Lower lobe of right lung (tissue), 2 donors: ENCODE measurements at regions not wholly inside any gene's neighbourhood (a gene's known extent, or its start where the extent isn't known, plus 50 kb on each side); places are given as distances from the start of the nearest gene placed in this dataset.
"Not testable (repeated sequence)": the region's sequence is repeated elsewhere in the genome, so short reads cannot be mapped to it uniquely, and the experiment has no call there.

ENCODE experiments used
- ATAC-seq, 2 donors: fragments of 200-7000 bp; cut with Tn5 transposase; one replicate each; pipeline ENCODE4 v1.9.1; 2020 to 2022; ENCODE audit warnings: mild to moderate bottlenecking in 2 of 2, moderate library complexity in 2 of 2
- DNase-seq: peaks from one replicate; pipeline ENCODE4 v3.0.0-alpha.2; 2020
- H3K27ac ChIP-seq: fragments of 200-600 bp; one replicate; pipeline ENCODE4 v1.8.0; 2022
- H3K27me3 ChIP-seq: fragments of 200-600 bp; one replicate; pipeline ENCODE4 v1.8.0; 2022; ENCODE audit warnings: low read depth
- H3K36me3 ChIP-seq: fragments of 200-600 bp; one replicate; pipeline ENCODE4 v1.8.0; 2022; ENCODE audit warnings: mild to moderate bottlenecking
- H3K4me1 ChIP-seq: fragments of 200-600 bp; one replicate; pipeline ENCODE4 v1.8.0; 2022
- H3K4me3 ChIP-seq: fragments of 200-600 bp; one replicate; pipeline ENCODE4 v1.8.0; 2022; ENCODE audit warnings: mild to moderate bottlenecking
- H3K9me3 ChIP-seq: fragments of 200-600 bp; one replicate; pipeline ENCODE4 v1.8.0; 2022
- intact Hi-C: fragments of 100-400 bp; cut with DNase I; formaldehyde crosslinking; loops from one replicate; pipeline ENCODE4 v1.11.0; 2022
- TF ChIP-seq, protein P1 (sequence below): fragments of 200-600 bp; IDR thresholded peaks from one replicate; pipeline ENCODE4 v1.8.0; 2022; ENCODE audit warnings: antibody characterized with exemption, mild to moderate bottlenecking
- donor health status: DM: no; HTN: yes; CAD: no; lungs with severe emphysema.

DNA sequence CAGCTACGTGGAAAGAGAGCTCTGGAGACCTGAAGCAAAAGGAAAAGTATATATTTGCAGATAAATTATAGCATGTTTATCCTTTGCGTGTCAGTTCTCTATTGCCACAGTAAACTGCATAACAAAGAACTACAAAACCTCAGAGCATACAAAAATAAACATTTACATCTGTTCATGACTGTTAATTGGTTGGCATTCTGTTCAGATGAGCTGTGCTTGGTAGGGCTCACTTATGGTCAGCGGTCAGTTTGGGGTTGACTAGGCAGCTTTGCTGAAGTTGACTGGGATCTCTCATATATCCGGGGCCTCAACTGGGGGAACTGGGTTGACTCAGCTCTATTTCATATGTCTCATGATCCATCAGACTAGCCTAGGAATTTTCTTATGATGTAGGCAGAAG lies 257.7 kb downstream of the TLE1 start:
- TF ChIP-seq, protein P1, sequence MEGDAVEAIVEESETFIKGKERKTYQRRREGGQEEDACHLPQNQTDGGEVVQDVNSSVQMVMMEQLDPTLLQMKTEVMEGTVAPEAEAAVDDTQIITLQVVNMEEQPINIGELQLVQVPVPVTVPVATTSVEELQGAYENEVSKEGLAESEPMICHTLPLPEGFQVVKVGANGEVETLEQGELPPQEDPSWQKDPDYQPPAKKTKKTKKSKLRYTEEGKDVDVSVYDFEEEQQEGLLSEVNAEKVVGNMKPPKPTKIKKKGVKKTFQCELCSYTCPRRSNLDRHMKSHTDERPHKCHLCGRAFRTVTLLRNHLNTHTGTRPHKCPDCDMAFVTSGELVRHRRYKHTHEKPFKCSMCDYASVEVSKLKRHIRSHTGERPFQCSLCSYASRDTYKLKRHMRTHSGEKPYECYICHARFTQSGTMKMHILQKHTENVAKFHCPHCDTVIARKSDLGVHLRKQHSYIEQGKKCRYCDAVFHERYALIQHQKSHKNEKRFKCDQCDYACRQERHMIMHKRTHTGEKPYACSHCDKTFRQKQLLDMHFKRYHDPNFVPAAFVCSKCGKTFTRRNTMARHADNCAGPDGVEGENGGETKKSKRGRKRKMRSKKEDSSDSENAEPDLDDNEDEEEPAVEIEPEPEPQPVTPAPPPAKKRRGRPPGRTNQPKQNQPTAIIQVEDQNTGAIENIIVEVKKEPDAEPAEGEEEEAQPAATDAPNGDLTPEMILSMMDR, result no peak
- Histone ChIP-seq H3K27ac (no peak overlapping the region), H3K36me3 (no peaks in the 10 kb centered on the region), H3K9me3 (peaks cover 17% of the 10 kb centered on the region), H3K27me3 (no peaks in the 10 kb centered on the region), H3K4me1 (peaks cover 5% of the 10 kb centered on the region), H3K4me3 (no peak overlapping the region)
- ATAC-seq (no peak), DNase-seq (no peak)
- intact Hi-C loops, result no loop called here

DNA sequence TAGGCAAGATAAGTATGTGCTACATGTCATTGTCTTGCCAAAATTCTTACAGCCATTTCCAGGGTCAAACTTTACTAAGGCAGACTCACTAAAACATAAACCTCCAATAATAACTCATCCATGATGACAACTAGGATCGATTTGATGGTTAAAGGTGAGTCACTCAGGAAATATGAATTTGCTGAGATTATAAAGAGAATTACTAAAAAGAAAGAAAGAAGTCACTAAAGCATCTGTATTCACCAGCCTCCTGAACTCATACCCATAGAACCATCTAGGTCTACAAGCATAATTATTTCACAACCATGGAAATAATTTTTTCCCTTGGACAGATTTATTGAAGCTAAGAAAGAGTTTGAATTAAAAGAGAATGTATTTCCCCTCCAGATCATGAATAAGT lies 258.6 kb downstream of the TLE1 start:
- no peak for ATAC-seq
- intact Hi-C loops, result no loop called here
- H3K4me1 ChIP-seq, result peaks cover 5% of the 10 kb centered on the region
- TF ChIP-seq, protein P1, result no peak
- no peak overlapping the region for H3K4me3 ChIP-seq
- H3K27ac ChIP-seq, result no peak overlapping the region
- DNase-seq, result no peak
- H3K27me3 ChIP-seq, result no peaks in the 10 kb centered on the region
- H3K9me3 ChIP-seq, result peaks cover 19% of the 10 kb centered on the region
- H3K36me3 ChIP-seq, result no peaks in the 10 kb centered on the region

DNA sequence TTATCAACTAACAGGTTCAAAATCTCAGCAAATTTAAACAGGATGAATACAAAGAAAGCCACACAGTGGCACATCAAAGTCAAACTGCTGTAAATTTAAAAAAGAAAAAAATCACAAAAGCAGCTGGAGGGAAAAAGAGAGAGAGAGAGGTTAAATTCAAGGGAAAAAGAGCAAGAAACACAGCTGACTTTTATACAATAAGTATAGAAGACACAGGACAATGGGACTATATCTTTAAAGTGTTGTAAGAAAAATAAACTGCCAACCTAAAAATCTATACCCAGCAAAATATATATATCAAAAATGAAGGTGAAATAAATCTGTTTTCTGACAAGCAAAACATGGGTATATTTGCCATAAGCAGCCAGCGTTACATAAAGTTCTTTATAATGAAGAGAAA lies 261.5 kb downstream of the TLE1 start:
- no peak for ATAC-seq

DNA sequence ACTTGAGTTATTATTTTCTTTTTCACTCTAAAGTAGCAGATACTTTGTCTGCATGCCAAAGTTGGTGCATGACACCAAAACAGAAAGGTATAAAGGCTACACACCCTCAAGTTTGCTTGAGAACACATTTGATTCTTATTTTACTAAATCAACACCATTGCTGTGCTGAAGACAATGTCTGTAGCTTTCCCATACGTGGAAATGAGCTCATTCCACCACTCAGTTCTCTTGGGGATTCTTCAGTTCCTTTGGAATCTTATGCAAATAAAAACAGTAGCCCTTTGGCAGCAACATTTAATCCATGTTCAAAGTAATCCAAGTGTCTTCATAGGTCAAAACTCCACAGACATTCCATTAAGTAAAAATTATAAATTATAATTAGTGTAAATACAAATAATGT lies 264.9 kb downstream of the TLE1 start:
- Histone ChIP-seq H3K27ac (no peak overlapping the region), H3K36me3 (no peaks in the 10 kb centered on the region), H3K4me3 (no peak overlapping the region), H3K4me1 (no peaks in the 10 kb centered on the region), H3K9me3 (peaks cover 28% of the 10 kb centered on the region), H3K27me3 (no peaks in the 10 kb centered on the region)
- TF ChIP-seq, protein P1, result no peak
- no peak for ATAC-seq
- intact Hi-C loops, result no loop called here
- no peak for DNase-seq

More for the DNA sequence above, 261.5 kb downstream of the TLE1 start:
- no peak for DNase-seq
- H3K27ac ChIP-seq, result no peak overlapping the region
- no peaks in the 10 kb centered on the region for H3K36me3 ChIP-seq
- H3K4me1 ChIP-seq, result peaks cover 5% of the 10 kb centered on the region
- TF ChIP-seq, protein P1, result no peak
- peaks cover 19% of the 10 kb centered on the region for H3K9me3 ChIP-seq
- H3K27me3 ChIP-seq, result no peaks in the 10 kb centered on the region
- intact Hi-C loops, result no loop called here
- no peak overlapping the region for H3K4me3 ChIP-seq

DNA sequence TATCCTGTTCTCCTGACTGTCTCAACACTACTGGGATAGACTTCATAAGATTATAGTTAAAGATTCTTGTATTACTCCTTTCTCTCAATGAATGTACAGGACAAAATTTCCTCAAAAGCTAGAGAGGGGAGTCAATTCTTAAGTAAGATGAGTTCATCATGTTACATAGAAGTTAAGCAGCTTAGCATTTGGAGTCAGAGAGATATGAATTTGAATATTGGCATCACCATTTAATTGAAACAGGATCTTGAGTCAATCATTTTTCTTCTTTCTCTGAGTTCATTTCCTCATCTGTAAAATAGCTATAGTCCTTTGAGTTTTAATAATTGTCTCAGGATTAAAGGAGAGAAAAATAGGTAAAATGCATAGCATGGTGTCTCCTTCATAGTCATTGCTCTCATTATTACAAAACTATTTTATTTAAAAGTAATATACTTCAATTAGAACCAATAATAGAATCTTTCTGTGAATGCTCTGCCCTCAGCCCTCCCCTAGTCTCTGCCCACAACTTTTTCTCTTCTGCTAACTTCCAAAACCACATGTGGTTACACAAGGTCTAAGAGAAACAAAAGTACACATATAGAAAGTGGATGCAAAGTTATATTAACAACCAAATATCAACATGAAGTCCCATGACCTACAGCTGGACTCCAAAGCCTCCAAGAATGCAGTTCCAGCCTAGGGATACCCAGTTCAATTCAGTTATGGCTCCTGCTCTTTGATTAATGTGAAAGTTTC lies 265.6 kb downstream of the TLE1 start:
- no peak for DNase-seq
- Histone ChIP-seq H3K27ac (no peak overlapping the region), H3K36me3 (no peaks in the 10 kb centered on the region), H3K9me3 (peaks cover 28% of the 10 kb centered on the region), H3K4me3 (no peak overlapping the region), H3K4me1 (no peaks in the 10 kb centered on the region), H3K27me3 (no peaks in the 10 kb centered on the region)
- no peak for ATAC-seq
- intact Hi-C loops, result no loop called here
- TF ChIP-seq, protein P1, result no peak

DNA sequence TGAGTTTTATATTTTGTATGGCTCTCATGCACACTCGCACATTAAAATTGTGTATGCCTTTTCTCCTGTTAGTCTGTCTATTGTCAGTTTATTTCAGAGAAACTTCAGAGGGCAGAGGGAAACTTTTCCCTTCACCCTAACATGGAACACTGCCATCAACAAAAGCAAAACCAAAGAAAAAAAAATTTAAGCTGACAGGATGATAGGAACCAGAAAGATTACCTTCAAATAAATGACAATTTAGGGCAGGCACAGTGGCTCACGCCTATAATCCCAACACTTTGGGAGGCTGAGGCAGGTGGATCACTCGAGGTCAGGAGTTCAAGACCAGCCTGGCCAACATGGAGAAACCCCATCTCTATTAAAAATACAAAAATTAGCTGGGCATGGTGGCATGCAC lies 268.3 kb downstream of the TLE1 start:
- ATAC-seq, H3K36me3 ChIP-seq, H3K9me3 ChIP-seq, H3K27ac ChIP-seq, intact Hi-C loops, H3K4me1 ChIP-seq, H3K4me3 ChIP-seq, H3K27me3 ChIP-seq, DNase-seq: not testable (repeated sequence)
